Psoas muscle (tissue), 7 donors: ENCODE measurements at regions not wholly inside any gene's neighbourhood (a gene's known extent, or its start where the extent isn't known, plus 50 kb on each side); places are given as distances from the start of the nearest gene placed in this dataset.

Experiments used
- ATAC-seq, 4 donors: fragments of 200-7000 bp; cut with Tn5 transposase; one replicate each; pipeline ENCODE4 v1.9.1; 2020; ENCODE audit warnings: moderate library complexity in 3 of 4, mild to moderate bottlenecking in 2 of 4
- DNase-seq, 2 donors: peaks; one replicate each; pipeline ENCODE4 v3.0.0-alpha.2; 2020
- H3K27ac ChIP-seq: fragments of 200-600 bp; one replicate; pipeline ENCODE4 v1.8.0; 2022
- H3K27me3 ChIP-seq, 3 donors: fragments of 200-600 bp in 1 of 3; one replicate each; pipeline versions ENCODE4 v1.6.1 to v1.8.0; 2013 to 2022; ENCODE audit warnings: low read length in 2 of 3, mild to moderate bottlenecking in 2 of 3, moderate library complexity in 1 of 3; ENCODE audit not compliant: insufficient read depth in 3 of 3
- H3K36me3 ChIP-seq, 2 donors: fragments of 200-600 bp in 1 of 2; one replicate each; pipeline versions ENCODE4 v1.6.1 to v1.8.0; 2013 to 2022; ENCODE audit warnings: low read depth in 1 of 2, mild to moderate bottlenecking in 1 of 2, moderate library complexity in 1 of 2; ENCODE audit not compliant: insufficient read depth in 1 of 2
- H3K4me1 ChIP-seq: fragments of 200-600 bp; one replicate; pipeline ENCODE4 v1.8.0; 2022
- H3K4me3 ChIP-seq: fragments of 200-600 bp; one replicate; pipeline ENCODE4 v1.8.0; 2022; ENCODE audit warnings: mild to moderate bottlenecking
- H3K9me3 ChIP-seq: fragments of 200-600 bp; one replicate; pipeline ENCODE4 v1.8.0; 2022
- CTCF ChIP-seq: fragments of 200-600 bp; IDR thresholded peaks from one replicate; pipeline ENCODE4 v1.8.0; 2022; ENCODE audit warnings: antibody characterized with exemption
- WGBS, 3 donors: extraction: QIAGEN DNeasy Blood & Tissue Kit; methylation state at CpG; one replicate each; pipeline versions ENCODE4 v1.1.6 to v1.1.7; 2013; 5-methylcytosine and 5-hydroxymethylcytosine counted together
- intact Hi-C, 2 donors: fragments of 100-400 bp; cut with DNase I; formaldehyde crosslinking; loops; one replicate each; pipeline versions ENCODE4 v1.11.0 to v1.14.2; 2022
- donor health status: healthy with polysubstance abuse.
- donor health status: DM: no; HTN: no; CAD: no; lungs with moderate emphysema.
- donor health status: Bipolar disorder and iron deficiency.
- donor health status: healthy.
- donor health status: DM: yes; HTN: yes; CAD: no.
- donor health status: DM: no; HTN: no; CAD: no.
- donor health status: DM: yes; HTN: yes; CAD: no.

DNA sequence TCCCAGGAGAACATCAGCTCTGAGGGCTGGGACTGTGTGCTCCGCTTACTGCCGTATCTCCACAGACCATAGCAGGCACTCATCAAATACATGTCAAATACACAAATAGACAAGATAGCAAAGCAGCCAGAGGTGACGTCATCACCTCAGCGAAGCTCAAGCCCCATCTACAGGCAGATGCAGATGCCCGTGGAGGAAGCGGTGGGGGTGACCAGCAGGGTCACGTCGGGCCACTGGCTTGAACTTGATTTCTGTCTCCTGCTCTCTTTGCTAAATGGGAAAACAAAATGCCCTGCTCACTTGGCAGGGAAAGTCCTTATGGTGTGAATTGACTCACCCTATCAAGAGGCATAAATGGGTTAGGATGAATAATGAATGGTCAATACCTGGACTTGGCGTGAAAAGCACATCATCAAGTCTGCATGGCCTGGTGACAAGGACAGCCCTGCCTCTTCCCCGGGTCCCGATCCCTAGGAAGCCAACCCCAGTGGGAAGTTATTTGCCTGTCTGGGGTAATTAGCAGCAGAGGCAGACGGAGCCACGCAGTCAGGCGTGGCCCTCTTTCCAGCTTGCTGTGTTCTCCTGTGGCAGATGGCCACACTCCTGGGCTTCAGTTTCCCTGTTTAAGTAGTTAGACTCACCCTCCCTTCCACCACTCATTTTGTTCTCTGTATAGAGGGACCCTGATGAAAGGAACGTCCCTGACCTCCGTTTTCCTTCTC is 536.0 kb downstream of the NPHP4 start:
- H3K4me3 ChIP-seq: no peak overlapping the region
- DNase-seq (no peak), ATAC-seq (no peak)
- H3K27me3 ChIP-seq: peaks cover 0 to 26% (median 5%) of the 10 kb centered on the region in 3 donors
- 33 to 48% (median 36%) methylated on average over 16 of the region's 16 CpGs for WGBS, 3 donors
- H3K4me1 ChIP-seq: no peaks in the 10 kb centered on the region
- H3K36me3 ChIP-seq: no peaks in the 10 kb centered on the region
- no peaks in the 10 kb centered on the region for H3K9me3 ChIP-seq
- TF ChIP-seq CTCF: no peak
- intact Hi-C loops: no loop called here
- H3K27ac ChIP-seq: no peak overlapping the region

GRCh38 chr1:5455651-5456050 is 536.6 kb downstream of the NPHP4 start:
- Histone ChIP-seq H3K27me3 (peaks cover 0 to 30% (median 5%) of the 10 kb centered on the region in 3 donors), H3K4me1 (no peaks in the 10 kb centered on the region), H3K36me3 (no peaks in the 10 kb centered on the region), H3K27ac (no peak overlapping the region), H3K4me3 (no peak overlapping the region), H3K9me3 (no peaks in the 10 kb centered on the region)
- DNase-seq (no peak), ATAC-seq (no peak)
- 24 to 29% (median 24%) methylated on average over 8 of the region's 8 CpGs for WGBS, 3 donors
- no peak for TF ChIP-seq CTCF
- intact Hi-C loops: no loop called here

DNA sequence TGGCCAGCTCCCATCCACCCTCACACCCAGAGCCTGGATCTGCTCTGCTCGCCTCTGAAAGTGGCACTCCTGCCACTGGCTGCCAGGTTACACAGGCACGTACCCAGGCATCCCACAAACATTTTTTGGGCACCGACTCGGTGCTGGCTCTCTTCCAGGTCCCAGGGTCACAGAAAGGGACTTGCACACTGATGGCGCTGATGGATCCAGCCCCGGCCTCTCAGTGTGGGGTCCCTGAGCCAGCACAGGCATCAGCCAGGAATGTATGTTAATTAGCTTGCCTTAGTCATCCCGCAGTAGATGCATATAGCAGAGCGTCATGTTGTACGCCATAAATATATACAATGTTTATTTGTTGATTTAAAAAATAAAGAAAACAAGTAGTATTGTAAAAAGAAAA is 537.2 kb downstream of the NPHP4 start:
- WGBS, 3 donors: 45 to 50% (median 49%) methylated on average over 9 of the region's 9 CpGs
- DNase-seq (no peak), ATAC-seq (no peak)
- Histone ChIP-seq H3K27ac (no peak overlapping the region), H3K4me3 (no peak overlapping the region), H3K36me3 (no peaks in the 10 kb centered on the region), H3K9me3 (no peaks in the 10 kb centered on the region), H3K27me3 (peaks cover 0 to 30% (median 5%) of the 10 kb centered on the region in 3 donors), H3K4me1 (no peaks in the 10 kb centered on the region)
- TF ChIP-seq CTCF: no peak
- intact Hi-C loops: no loop called here

GRCh38 chr1:5453347-5453746 is 538.9 kb downstream of the NPHP4 start:
- H3K36me3 ChIP-seq: no peaks in the 10 kb centered on the region
- TF ChIP-seq CTCF: no peak
- H3K4me3 ChIP-seq: no peak overlapping the region
- no peak for ATAC-seq
- WGBS, 3 donors: 76 to 85% (median 82%) methylated on average over 8 of the region's 8 CpGs
- H3K9me3 ChIP-seq: no peaks in the 10 kb centered on the region
- H3K4me1 ChIP-seq: no peaks in the 10 kb centered on the region
- intact Hi-C loops: no loop called here
- no peak overlapping the region for H3K27ac ChIP-seq
- no peak for DNase-seq
- peaks cover 0 to 30% (median 5%) of the 10 kb centered on the region in 3 donors for H3K27me3 ChIP-seq

DNA sequence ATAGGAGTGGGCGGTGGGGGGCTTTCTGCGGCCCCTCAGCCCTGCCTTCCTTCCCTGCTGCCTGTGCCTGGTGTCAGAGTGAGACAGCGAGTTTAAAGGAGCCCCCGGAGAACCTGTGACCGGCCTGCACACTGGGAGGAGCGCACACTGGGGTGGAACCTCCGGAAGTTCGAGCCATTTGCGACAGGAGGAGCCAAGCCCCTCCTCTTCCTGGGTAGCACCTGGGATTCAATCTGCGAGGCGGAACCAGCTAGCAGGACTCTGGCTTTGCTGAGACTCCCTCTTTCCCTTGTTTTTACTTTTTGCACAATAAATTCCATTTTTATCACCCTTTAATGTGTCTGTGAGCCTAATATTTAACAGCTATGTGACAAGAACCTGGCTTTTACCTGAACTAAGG is 540.6 kb downstream of the NPHP4 start:
- H3K27me3 ChIP-seq: peaks cover 0 to 30% (median 4%) of the 10 kb centered on the region in 3 donors
- intact Hi-C loops: no loop called here
- WGBS, 3 donors: 46 to 52% (median 49%) methylated on average over 11 of the region's 11 CpGs

More for the DNA sequence above, 540.6 kb downstream of the NPHP4 start:
- H3K27ac ChIP-seq: no peak overlapping the region
- ATAC-seq (no peak), DNase-seq (no peak)
- no peak overlapping the region for H3K4me3 ChIP-seq
- H3K9me3 ChIP-seq: no peaks in the 10 kb centered on the region
- no peak for TF ChIP-seq CTCF
- no peaks in the 10 kb centered on the region for H3K4me1 ChIP-seq
- no peaks in the 10 kb centered on the region for H3K36me3 ChIP-seq
